ENCODE measurements at regions not wholly inside any gene's neighbourhood (a gene's known extent, or its start where the extent isn't known, plus 50 kb on each side); places are given as distances from the start of the nearest gene placed in this dataset.
A peak's percentile ranks its signal among the peaks of the same experiment; 100 is the strongest.

- Histone ChIP-seq H4K20me1 (ENCODE audit: insufficient read depth) (no peaks in the 10 kb centered on the region), H3K9me3 (ENCODE audit: low read length) (no peaks in the 10 kb centered on the region), H2AFZ (ENCODE audit: low read depth, low read length) (no peak overlapping the region)
These were observed 591.2 kb downstream of the VRK1 start for GRCh38 chr14:97388408-97388807.

GRCh38 chr14:97390096-97390724, 593.0 kb downstream of the VRK1 start:
- H3F3A ChIP-seq (ENCODE audit: insufficient read depth, low read length, poor library complexity, severe bottlenecking), result peaks cover 5% of the 10 kb centered on the region
- H3K4me2 ChIP-seq (ENCODE audit: low read length), result no peak overlapping the region
- no peaks in the 10 kb centered on the region for H3K79me2 ChIP-seq (replicated peaks; ENCODE audit: insufficient read depth, low read length)
- H3K4me3 ChIP-seq (ENCODE audit: low read length), result no peak overlapping the region
- H2AFZ ChIP-seq (ENCODE audit: low read depth, low read length), result no peak overlapping the region
- H3K27me3 ChIP-seq (ENCODE audit: insufficient read depth, low read depth, low read length), result no peaks in the 10 kb centered on the region
- H3K9me3 ChIP-seq (ENCODE audit: low read length), result no peaks in the 10 kb centered on the region
- H4K20me1 ChIP-seq (ENCODE audit: insufficient read depth), result no peaks in the 10 kb centered on the region
- H3K36me3 ChIP-seq (ENCODE audit: insufficient read depth, low read length), result no peaks in the 10 kb centered on the region
- peak overlapping the region; percentile 91 for H3K27ac ChIP-seq (ENCODE audit: low read length)
- H3K9ac ChIP-seq (ENCODE audit: low read length), result no peak overlapping the region
- no peaks in the 10 kb centered on the region for H3K9me2 ChIP-seq (ENCODE audit: insufficient read depth, low read length)
- TF ChIP-seq TAF1 (IDR thresholded peaks at IDR 0.05; ENCODE audit: low read depth) (no peak), CTCF (IDR thresholded peaks at IDR 0.05; ENCODE audit: poor library complexity, severe bottlenecking) (no peak), RAD21 (conservative IDR thresholded peaks at IDR 0.05) (no peak), POLR2AphosphoS5 (IDR thresholded peaks at IDR 0.05) (no peak), MXI1 (conservative IDR thresholded peaks at IDR 0.05; ENCODE audit: poor library complexity, severe bottlenecking) (no peak), SMC3 (conservative IDR thresholded peaks at IDR 0.05; ENCODE audit: poor library complexity) (no peak), EZH2 (IDR thresholded peaks at IDR 0.05; ENCODE audit: borderline replicate concordance, insufficient read depth, low read length, poor library complexity, severe bottlenecking) (no peak)

More at GRCh38 chr14:97388408-97388807, 591.2 kb downstream of the VRK1 start:
- peaks cover 9% of the 10 kb centered on the region for H3F3A ChIP-seq (ENCODE audit: insufficient read depth, low read length, poor library complexity, severe bottlenecking)
- H3K79me2 ChIP-seq (replicated peaks; ENCODE audit: insufficient read depth, low read length), result no peaks in the 10 kb centered on the region
- H3K27me3 ChIP-seq (ENCODE audit: insufficient read depth, low read depth, low read length), result no peaks in the 10 kb centered on the region
- H3K4me3 ChIP-seq (ENCODE audit: low read length), result no peak overlapping the region
- H3K4me2 ChIP-seq (ENCODE audit: low read length), result no peak overlapping the region
- no peaks in the 10 kb centered on the region for H3K9me2 ChIP-seq (ENCODE audit: insufficient read depth, low read length)
- no peak overlapping the region for H3K9ac ChIP-seq (ENCODE audit: low read length)
- no peaks in the 10 kb centered on the region for H3K36me3 ChIP-seq (ENCODE audit: insufficient read depth, low read length)
- no peak overlapping the region for H3K27ac ChIP-seq (ENCODE audit: low read length)
- TF ChIP-seq RAD21 (conservative IDR thresholded peaks at IDR 0.05), result no peak
- no peak for TF ChIP-seq POLR2AphosphoS5 (IDR thresholded peaks at IDR 0.05)
- no peak for TF ChIP-seq EZH2 (IDR thresholded peaks at IDR 0.05; ENCODE audit: borderline replicate concordance, insufficient read depth, low read length, poor library complexity, severe bottlenecking)
- TF ChIP-seq EP300 (conservative IDR thresholded peaks at IDR 0.05; ENCODE audit: poor library complexity, severe bottlenecking), result no peak
- no peak for TF ChIP-seq TAF1 (IDR thresholded peaks at IDR 0.05; ENCODE audit: low read depth)
- no peak for TF ChIP-seq SMC3 (conservative IDR thresholded peaks at IDR 0.05; ENCODE audit: poor library complexity)
- no peak for TF ChIP-seq CTCF (IDR thresholded peaks at IDR 0.05; ENCODE audit: poor library complexity, severe bottlenecking)
- TF ChIP-seq REST (IDR thresholded peaks at IDR 0.05; ENCODE audit: borderline replicate concordance), result no peak
- TF ChIP-seq MXI1 (conservative IDR thresholded peaks at IDR 0.05; ENCODE audit: poor library complexity, severe bottlenecking), result no peak

Measured in neural cell (in vitro differentiated cells).